Putamen (tissue), 1 donor: ENCODE measurements at regions not wholly inside any gene's neighbourhood (a gene's known extent, or its start where the extent isn't known, plus 50 kb on each side); places are given as distances from the start of the nearest gene placed in this dataset.
"Not testable (repeated sequence)": the region's sequence is repeated elsewhere in the genome, so short reads cannot be mapped to it uniquely, and the experiment has no call there.

Experiments used
- DNase-seq: peaks from one replicate; pipeline ENCODE4 v3.0.0-alpha.2; 2016; ENCODE audit warnings: low spot score

- DNase-seq: no peak
Observed at GRCh38 chr6:121694389-121694788, 258.9 kb downstream of the GJA1 start.

GRCh38 chr6:121694801-121695251 is 259.4 kb downstream of the GJA1 start:
- no peak for DNase-seq

- no peak for DNase-seq
Observed at GRCh38 chr6:121695329-121695728, 259.9 kb downstream of the GJA1 start.

- no peak for DNase-seq
Observed at GRCh38 chr6:121697921-121698320, 262.5 kb downstream of the GJA1 start.

- DNase-seq: no peak
Observed at GRCh38 chr6:121698617-121699016, 263.2 kb downstream of the GJA1 start.

GRCh38 chr6:121703129-121703528 is 267.7 kb downstream of the GJA1 start:
- not testable (repeated sequence) for DNase-seq

- DNase-seq: no peak
Observed at GRCh38 chr6:121711472-121711871, 276.0 kb downstream of the GJA1 start.

- no peak for DNase-seq
Observed at GRCh38 chr6:121717686-121718085, 282.2 kb downstream of the GJA1 start.

GRCh38 chr6:121720867-121721266 is 285.4 kb downstream of the GJA1 start:
- not testable (repeated sequence) for DNase-seq

GRCh38 chr6:121723623-121724022 is 288.2 kb downstream of the GJA1 start:
- no peak for DNase-seq

GRCh38 chr6:121724576-121724975 is 289.1 kb downstream of the GJA1 start:
- no peak for DNase-seq

- no peak for DNase-seq
Observed at GRCh38 chr6:121726596-121726995, 291.1 kb downstream of the GJA1 start.

- no peak for DNase-seq
Observed at GRCh38 chr6:121730616-121731015, 295.2 kb downstream of the GJA1 start.

- DNase-seq: no peak
Observed at GRCh38 chr6:121731381-121731780, 295.9 kb downstream of the GJA1 start.

GRCh38 chr6:121732641-121733040 is 297.2 kb downstream of the GJA1 start:
- DNase-seq: no peak

GRCh38 chr6:121733234-121733633 is 297.8 kb downstream of the GJA1 start:
- peak; percentile 6 for DNase-seq

GRCh38 chr6:121740188-121740587 is 304.7 kb downstream of the GJA1 start:
- DNase-seq: not testable (repeated sequence)

GRCh38 chr6:121743691-121744090 is 308.2 kb downstream of the GJA1 start:
- no peak for DNase-seq

GRCh38 chr6:121748376-121748775 is 312.9 kb downstream of the GJA1 start:
- no peak for DNase-seq

- DNase-seq: no peak
Observed at GRCh38 chr6:121748850-121749249, 313.4 kb downstream of the GJA1 start.

- no peak for DNase-seq
Observed at GRCh38 chr6:121755485-121755884, 320.0 kb downstream of the GJA1 start.

GRCh38 chr6:121756666-121757065 is 321.2 kb downstream of the GJA1 start:
- DNase-seq: no peak

GRCh38 chr6:121759370-121759769 is 323.9 kb downstream of the GJA1 start:
- no peak for DNase-seq

GRCh38 chr6:121760191-121760590 is 324.7 kb downstream of the GJA1 start:
- no peak for DNase-seq

- no peak for DNase-seq
Observed at GRCh38 chr6:121760745-121761144, 325.3 kb downstream of the GJA1 start.
